GM21619 (cell line): ENCODE measurements at regions not wholly inside any gene's neighbourhood (a gene's known extent, or its start where the extent isn't known, plus 50 kb on each side); places are given as distances from the start of the nearest gene placed in this dataset.

Experiments used
- ATAC-seq: cut with Tn5 transposase; IDR thresholded peaks from one replicate; pipeline ENCODE4 v1.9.1; 2021; ENCODE audit not compliant: unreplicated experiment

DNA sequence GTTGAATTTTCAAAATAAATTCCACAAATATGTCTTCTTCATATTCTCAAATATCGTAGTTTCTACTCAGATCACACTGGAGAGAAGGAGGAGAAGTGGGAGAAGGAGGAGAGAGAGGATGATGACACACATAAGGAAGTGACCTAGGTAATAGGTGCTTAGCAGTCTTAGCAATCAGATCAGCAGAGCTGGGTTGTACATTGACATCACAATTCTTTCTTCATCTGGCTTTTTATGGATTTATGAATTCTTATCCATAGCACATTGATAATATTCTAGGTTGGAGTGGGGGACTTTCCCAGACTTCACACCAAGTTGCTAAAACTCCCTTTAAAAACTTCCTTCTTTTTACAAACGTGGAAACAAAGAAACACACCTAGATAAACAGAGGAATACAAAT, 86.9 kb downstream of the FGF9 start:
- no peak for ATAC-seq

- ATAC-seq: no peak
Measured at GRCh38 chr13:21758441-21758840, 87.6 kb downstream of the FGF9 start.

GRCh38 chr13:21759463-21759862, 88.6 kb downstream of the FGF9 start:
- no peak for ATAC-seq

GRCh38 chr13:21759911-21760310, 89.0 kb downstream of the FGF9 start:
- ATAC-seq: no peak

DNA sequence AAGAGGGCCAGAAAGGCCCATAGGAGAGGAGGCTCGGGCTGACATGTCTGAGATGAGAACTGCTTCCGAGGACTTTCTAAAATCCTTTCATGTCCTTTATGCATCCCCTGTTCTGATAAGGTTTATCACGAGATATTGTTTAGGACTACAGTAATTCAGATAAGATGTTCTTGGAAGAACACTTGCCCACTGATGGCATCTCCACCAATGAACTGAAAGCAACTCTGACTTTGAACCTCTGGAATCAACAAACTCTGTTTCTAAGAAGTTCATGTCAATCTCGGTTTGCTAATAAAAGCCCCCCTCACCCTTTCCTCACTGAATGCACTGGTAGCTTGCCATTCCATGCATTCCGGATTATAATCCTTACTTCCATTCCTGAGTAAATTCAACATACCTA, 90.9 kb downstream of the FGF9 start:
- no peak for ATAC-seq

DNA sequence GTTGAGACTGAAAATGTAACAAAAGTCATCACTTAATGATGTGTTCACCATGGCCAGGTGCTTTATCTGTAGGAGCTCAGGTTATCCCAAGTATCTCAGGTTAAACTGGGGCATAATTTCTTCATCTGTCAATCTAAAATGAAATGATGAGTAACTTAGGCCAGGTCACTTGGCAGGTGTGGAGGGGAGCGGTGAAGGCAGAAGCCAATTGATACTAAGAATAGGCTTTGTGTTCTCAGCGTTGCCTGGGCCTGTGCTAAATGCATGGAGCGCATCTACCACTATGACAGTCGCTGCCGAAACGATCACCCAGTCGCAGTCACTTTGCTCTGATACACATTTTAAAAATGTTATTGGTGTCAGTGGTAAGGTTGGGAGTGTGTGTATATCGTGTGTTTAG, 91.6 kb downstream of the FGF9 start:
- ATAC-seq: no peak

DNA sequence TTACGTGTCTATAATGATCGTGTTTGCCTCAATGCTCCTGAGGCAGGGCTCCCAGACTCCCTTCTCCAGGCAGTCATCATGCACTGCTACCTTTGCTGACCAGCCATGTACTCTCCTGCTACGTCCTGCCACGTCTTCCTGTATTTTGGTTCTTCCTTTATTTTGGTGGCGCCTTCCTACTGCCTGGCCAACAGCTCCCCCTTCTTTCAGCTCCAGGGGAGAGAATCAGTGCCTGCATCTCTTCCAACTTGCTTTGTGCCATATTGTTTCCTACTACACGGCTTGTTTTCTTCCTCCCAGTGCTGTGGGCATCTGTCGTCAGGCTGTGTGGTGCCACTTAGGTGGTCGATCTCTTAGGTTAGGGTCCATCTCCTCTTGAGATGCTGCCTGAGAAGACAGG, 96.2 kb downstream of the FGF9 start:
- no peak for ATAC-seq

- ATAC-seq: no peak
Measured at GRCh38 chr13:21771075-21771474, 100.2 kb downstream of the FGF9 start.

DNA sequence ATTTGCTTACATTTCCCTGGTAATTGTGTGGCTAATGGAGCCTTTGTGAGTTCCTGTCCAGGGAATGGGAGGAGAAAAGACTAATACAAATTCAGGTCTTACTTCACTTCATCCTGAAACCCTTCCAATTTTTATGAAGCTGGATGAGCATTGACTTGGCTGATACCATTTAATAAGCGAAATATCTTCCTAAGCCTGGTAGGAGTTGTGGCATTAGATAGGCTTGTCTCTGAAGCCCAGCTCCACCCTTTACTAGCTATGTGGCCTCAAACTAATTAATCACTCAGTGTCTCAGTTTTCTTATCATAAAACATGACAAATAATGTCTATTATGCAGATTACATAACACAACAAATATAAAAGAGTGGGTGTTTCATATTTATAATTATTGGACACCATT, 106.3 kb downstream of the FGF9 start:
- ATAC-seq: no peak

DNA sequence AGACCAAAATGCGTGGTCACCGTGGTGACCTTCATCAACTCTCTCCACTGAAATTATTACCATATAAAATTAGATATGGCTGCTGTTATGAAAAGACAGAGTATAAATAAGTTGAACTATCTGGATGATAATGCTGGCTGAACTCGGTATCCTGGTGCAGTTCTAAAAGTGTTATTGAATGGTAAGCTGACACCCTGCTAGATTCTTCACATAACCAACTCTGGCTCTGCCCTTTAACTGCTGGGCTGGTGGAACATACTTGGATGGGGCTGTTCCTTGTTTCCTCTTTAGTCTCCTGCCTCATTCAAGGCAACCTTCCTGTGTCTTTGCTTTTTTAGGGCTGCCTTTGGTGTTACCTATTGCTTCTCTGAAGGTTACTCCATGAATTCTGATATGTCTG, 106.9 kb downstream of the FGF9 start:
- ATAC-seq: no peak

- no peak for ATAC-seq
Measured at GRCh38 chr13:21782736-21783135, 111.9 kb downstream of the FGF9 start.

- no peak for ATAC-seq
Measured at GRCh38 chr13:21785990-21786389, 115.1 kb downstream of the FGF9 start.

DNA sequence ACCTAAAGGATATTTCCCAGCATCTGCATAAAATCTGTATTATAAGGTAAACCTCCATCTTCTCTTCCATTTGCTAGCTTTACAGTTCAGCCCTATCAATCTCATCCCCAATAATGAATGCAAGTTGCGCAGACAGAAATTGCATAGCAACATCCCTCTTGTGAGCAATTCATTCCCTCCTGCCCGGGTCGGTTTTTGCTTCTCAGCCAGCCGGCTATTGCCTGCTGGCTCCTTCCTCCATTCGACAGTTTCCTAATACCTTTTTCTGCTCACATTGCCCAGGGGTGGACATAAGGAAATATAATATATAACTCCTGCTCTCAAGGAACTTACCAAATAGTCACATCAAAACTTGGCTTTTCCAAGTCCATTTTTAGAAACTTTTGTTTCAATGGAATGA, 125.2 kb downstream of the FGF9 start:
- ATAC-seq: no peak

- no peak for ATAC-seq
Measured at GRCh38 chr13:21796775-21797514, 126.1 kb downstream of the FGF9 start.

DNA sequence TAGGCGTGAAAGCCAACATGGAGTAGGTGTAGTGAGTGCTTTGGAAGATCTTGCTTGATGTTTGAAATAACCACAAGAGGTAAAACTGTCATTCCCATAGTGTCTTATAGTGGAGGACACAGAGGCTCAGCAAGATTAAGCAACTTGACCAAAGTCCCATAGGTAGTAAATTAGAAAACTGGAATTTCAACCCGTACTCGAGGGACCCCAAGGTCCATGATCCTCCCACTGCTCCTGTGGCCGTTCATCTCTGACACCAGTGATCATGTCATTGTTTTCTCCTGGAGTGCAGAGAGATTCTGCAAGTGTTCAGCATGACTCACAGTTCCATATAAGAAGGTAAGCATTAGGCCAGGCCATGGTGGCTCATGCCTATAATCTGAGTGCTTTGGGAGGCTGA, 126.9 kb downstream of the FGF9 start:
- ATAC-seq: no peak

DNA sequence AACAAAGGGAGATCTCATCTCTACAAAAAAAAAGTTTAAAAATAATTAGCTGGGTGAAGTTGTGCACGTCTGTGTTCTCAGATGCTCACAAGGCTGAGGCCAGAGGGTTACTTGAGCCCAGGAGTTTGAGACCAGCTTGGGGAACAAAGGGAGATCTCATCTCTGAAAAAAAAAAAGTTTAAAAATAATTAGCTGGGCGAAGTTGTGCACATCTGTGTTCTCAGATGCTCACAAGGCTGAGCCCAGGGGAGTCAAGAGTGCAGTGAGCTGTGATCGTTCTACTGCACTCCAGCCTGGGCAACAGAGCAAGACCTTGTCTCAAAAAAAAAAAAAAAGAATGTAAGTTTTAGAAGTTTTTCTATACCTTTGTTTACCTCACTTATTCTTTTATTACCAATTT, 127.3 kb downstream of the FGF9 start:
- ATAC-seq: no peak

DNA sequence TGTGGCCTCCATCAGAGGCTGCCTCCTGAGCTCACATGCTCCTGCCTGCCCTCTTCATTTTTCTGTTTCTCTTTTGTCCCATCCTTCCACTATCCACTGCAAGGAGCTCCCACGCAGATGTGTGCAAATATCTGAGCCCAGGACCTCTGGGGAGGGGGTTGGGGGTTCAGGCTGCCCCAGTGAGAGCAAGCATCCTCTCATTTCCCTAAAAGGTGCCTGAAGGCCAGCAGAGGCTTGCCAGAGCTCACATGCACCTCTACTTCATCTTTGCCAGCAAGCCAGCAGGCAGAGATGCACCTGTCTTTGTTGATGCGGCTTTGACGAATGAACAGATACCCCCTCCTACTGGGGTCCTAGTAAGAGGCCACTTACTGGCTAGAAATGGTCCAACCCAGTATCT, 128.8 kb downstream of the FGF9 start:
- no peak for ATAC-seq

DNA sequence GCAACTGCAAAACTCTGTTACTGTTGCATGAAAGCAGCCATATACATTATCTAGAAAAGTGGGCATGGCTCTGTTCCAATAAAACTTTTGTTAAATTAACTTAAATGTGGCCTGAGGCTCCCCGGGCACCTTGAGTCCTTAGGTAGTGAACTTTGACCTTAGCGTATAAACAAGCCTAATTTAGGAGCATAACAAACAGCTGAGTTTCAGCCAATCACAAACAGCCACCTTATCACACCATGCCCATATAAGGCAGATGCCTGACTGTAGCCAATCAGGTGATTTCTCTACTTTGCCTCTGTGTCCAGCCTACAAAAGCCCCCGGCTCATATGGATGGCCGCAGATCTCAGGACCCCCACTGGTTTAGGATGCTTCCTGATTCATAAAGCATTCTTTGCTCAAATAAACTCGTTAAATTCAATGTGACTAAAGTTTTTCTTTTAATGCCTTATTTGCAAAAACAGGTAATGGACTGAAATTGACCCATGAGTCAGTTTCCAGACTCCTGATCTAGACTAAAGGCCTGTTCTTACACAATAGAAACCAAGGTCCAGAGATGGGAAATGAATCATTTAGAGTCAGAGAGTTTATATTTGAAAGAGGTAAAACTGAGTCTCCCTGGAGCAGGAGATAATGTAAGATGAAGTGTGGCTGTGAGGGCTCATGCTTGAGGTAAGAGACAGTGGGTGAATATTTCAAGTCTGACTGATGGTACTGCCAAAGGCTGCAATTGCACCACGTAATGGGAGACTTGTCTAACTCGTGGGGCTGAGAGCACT, 130.2 kb downstream of the FGF9 start:
- no peak for ATAC-seq

DNA sequence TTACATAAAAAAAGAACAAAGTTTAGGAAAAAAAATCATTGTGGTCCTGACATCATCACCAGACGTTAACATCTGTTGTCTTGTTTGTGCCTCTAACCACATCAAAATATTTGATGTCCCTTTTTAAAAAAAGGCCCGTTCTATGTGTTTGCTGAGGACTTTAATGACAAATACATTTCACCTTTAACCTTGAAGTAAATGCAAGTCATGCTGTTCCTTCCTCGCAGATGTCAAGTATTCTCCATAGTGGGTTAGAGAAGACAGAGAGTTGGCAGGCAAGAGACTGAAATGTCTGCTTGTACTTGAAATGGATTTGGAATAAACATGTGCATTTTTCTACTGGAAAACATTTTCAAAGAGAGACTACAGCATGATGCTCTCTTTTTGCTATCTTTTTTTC, 134.9 kb downstream of the FGF9 start:
- no peak for ATAC-seq

- ATAC-seq: no peak
Measured at GRCh38 chr13:21812192-21812626, 141.3 kb downstream of the FGF9 start.

DNA sequence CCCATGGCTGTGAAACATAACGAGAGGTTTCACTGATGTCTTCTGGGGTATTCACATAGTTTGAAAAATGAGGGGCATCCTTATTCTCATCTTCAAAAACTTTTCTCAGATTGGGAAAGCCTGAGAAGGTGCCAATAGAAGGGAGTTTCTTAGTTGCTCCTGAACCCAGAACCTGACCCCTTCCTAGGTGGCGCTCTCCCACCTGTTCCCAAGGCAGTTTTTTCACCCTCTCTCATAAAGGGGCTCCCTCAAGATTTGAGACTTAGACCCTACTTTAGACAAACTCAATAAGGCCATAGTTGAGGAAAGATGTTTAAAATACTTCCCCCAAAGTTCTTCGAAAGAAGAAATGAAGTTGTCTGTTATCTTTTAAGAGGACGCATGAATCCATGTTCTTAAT, 142.2 kb downstream of the FGF9 start:
- no peak for ATAC-seq

GRCh38 chr13:21813844-21814243, 143.0 kb downstream of the FGF9 start:
- no peak for ATAC-seq

DNA sequence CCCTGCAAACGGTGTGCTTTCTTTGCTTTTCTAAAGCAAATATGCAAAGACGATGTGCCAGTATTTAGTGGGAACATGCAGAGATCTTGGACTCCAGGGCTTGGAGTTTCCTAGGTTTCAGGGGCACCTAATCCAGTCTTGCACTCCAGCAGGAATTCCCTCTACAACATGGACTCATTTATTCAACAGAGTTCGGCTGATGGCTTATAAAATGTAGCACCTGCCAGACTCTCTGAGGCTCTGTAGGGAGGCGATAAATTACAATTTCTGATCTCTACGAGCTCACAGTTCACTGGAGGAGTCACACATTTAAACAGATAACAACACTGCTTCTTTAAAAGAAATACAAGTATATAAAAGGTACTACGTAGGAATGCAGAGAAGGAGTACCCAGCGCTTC, 143.7 kb downstream of the FGF9 start:
- ATAC-seq: no peak
